ENCODE measurements at regions not wholly inside any gene's neighbourhood (a gene's known extent, or its start where the extent isn't known, plus 50 kb on each side); places are given as distances from the start of the nearest gene placed in this dataset.

- peak; percentile 92 for DNase-seq (ENCODE audit: low read depth)
- Histone ChIP-seq H3K9ac (ENCODE audit: low read length) (no peak overlapping the region), H3K4me3 (ENCODE audit: low read length) (no peak overlapping the region), H3K9me3 (ENCODE audit: control insufficient read depth, low read length) (peaks cover 6% of the 10 kb centered on the region), H3K4me1 (ENCODE audit: control insufficient read depth, insufficient read depth, low read length) (peaks cover 48% of the 10 kb centered on the region), H3K36me3 (ENCODE audit: control insufficient read depth, insufficient read depth, low read length, severe bottlenecking) (no peaks in the 10 kb centered on the region), H3K27me3 (replicated peaks; ENCODE audit: control insufficient read depth, insufficient read depth, low read length) (no peaks in the 10 kb centered on the region)
Observed at GRCh38 chr18:22467760-22468553, 50.2 kb upstream of the CTAGE1 start.

GRCh38 chr18:22468554-22468891, 50.8 kb upstream of the CTAGE1 start:
- peaks cover 6% of the 10 kb centered on the region for H3K9me3 ChIP-seq (ENCODE audit: control insufficient read depth, low read length)
- H3K27me3 ChIP-seq (replicated peaks; ENCODE audit: control insufficient read depth, insufficient read depth, low read length): no peaks in the 10 kb centered on the region
- no peak overlapping the region for H3K9ac ChIP-seq (ENCODE audit: low read length)
- H3K4me1 ChIP-seq (ENCODE audit: control insufficient read depth, insufficient read depth, low read length): peaks cover 48% of the 10 kb centered on the region
- no peaks in the 10 kb centered on the region for H3K36me3 ChIP-seq (ENCODE audit: control insufficient read depth, insufficient read depth, low read length, severe bottlenecking)
- H3K4me3 ChIP-seq (ENCODE audit: low read length): no peak overlapping the region
- DNase-seq (ENCODE audit: low read depth): no peak

- H3K9ac ChIP-seq (ENCODE audit: low read length): no peak overlapping the region
- no peak overlapping the region for H3K4me3 ChIP-seq (ENCODE audit: low read length)
- peak; percentile 45 for DNase-seq (ENCODE audit: low read depth)
- H3K27me3 ChIP-seq (replicated peaks; ENCODE audit: control insufficient read depth, insufficient read depth, low read length): no peaks in the 10 kb centered on the region
- H3K9me3 ChIP-seq (ENCODE audit: control insufficient read depth, low read length): peaks cover 6% of the 10 kb centered on the region
- H3K4me1 ChIP-seq (ENCODE audit: control insufficient read depth, insufficient read depth, low read length): peaks cover 48% of the 10 kb centered on the region
- no peaks in the 10 kb centered on the region for H3K36me3 ChIP-seq (ENCODE audit: control insufficient read depth, insufficient read depth, low read length, severe bottlenecking)
Observed at GRCh38 chr18:22469061-22469734, 51.5 kb upstream of the CTAGE1 start.

- Histone ChIP-seq H3K4me1 (ENCODE audit: control insufficient read depth, insufficient read depth, low read length) (peaks cover 48% of the 10 kb centered on the region), H3K9me3 (ENCODE audit: control insufficient read depth, low read length) (peaks cover 6% of the 10 kb centered on the region), H3K4me3 (ENCODE audit: low read length) (no peak overlapping the region), H3K9ac (ENCODE audit: low read length) (no peak overlapping the region), H3K36me3 (ENCODE audit: control insufficient read depth, insufficient read depth, low read length, severe bottlenecking) (no peaks in the 10 kb centered on the region), H3K27me3 (replicated peaks; ENCODE audit: control insufficient read depth, insufficient read depth, low read length) (no peaks in the 10 kb centered on the region)
- no peak for DNase-seq (ENCODE audit: low read depth)
Observed at GRCh38 chr18:22469926-22470247, 52.2 kb upstream of the CTAGE1 start.

- H3K9me3 ChIP-seq (ENCODE audit: control insufficient read depth, low read length): peaks cover 6% of the 10 kb centered on the region
- no peaks in the 10 kb centered on the region for H3K27me3 ChIP-seq (replicated peaks; ENCODE audit: control insufficient read depth, insufficient read depth, low read length)
- DNase-seq (ENCODE audit: low read depth): peak; percentile 64
- peak overlapping the region; percentile 39 for H3K9ac ChIP-seq (ENCODE audit: low read length)
- no peaks in the 10 kb centered on the region for H3K36me3 ChIP-seq (ENCODE audit: control insufficient read depth, insufficient read depth, low read length, severe bottlenecking)
- no peak overlapping the region for H3K4me3 ChIP-seq (ENCODE audit: low read length)
- peaks cover 48% of the 10 kb centered on the region for H3K4me1 ChIP-seq (ENCODE audit: control insufficient read depth, insufficient read depth, low read length)
Observed at GRCh38 chr18:22470248-22471235, 52.8 kb upstream of the CTAGE1 start.

- Histone ChIP-seq H3K9ac (ENCODE audit: low read length) (peak overlapping the region; percentile 39), H3K27me3 (replicated peaks; ENCODE audit: control insufficient read depth, insufficient read depth, low read length) (no peaks in the 10 kb centered on the region), H3K4me1 (ENCODE audit: control insufficient read depth, insufficient read depth, low read length) (peaks cover 38% of the 10 kb centered on the region), H3K9me3 (ENCODE audit: control insufficient read depth, low read length) (peaks cover 6% of the 10 kb centered on the region), H3K36me3 (ENCODE audit: control insufficient read depth, insufficient read depth, low read length, severe bottlenecking) (no peaks in the 10 kb centered on the region), H3K4me3 (ENCODE audit: low read length) (peak overlapping the region; percentile 7)
- DNase-seq (ENCODE audit: low read depth): peak; percentile 39
Observed at GRCh38 chr18:22471546-22472131, 53.9 kb upstream of the CTAGE1 start.

- no peaks in the 10 kb centered on the region for H3K27me3 ChIP-seq (replicated peaks; ENCODE audit: control insufficient read depth, insufficient read depth, low read length)
- no peak overlapping the region for H3K9ac ChIP-seq (ENCODE audit: low read length)
- peaks cover 4% of the 10 kb centered on the region for H3K9me3 ChIP-seq (ENCODE audit: control insufficient read depth, low read length)
- H3K36me3 ChIP-seq (ENCODE audit: control insufficient read depth, insufficient read depth, low read length, severe bottlenecking): no peaks in the 10 kb centered on the region
- DNase-seq (ENCODE audit: low read depth): no peak
- peaks cover 22% of the 10 kb centered on the region for H3K4me1 ChIP-seq (ENCODE audit: control insufficient read depth, insufficient read depth, low read length)
- no peak overlapping the region for H3K4me3 ChIP-seq (ENCODE audit: low read length)
Observed at GRCh38 chr18:22473366-22473765, 55.7 kb upstream of the CTAGE1 start.

- Histone ChIP-seq H3K9me3 (ENCODE audit: control insufficient read depth, low read length) (no peaks in the 10 kb centered on the region), H3K9ac (ENCODE audit: low read length) (no peak overlapping the region), H3K27me3 (replicated peaks; ENCODE audit: control insufficient read depth, insufficient read depth, low read length) (no peaks in the 10 kb centered on the region), H3K36me3 (ENCODE audit: control insufficient read depth, insufficient read depth, low read length, severe bottlenecking) (no peaks in the 10 kb centered on the region), H3K4me3 (ENCODE audit: low read length) (no peak overlapping the region), H3K4me1 (ENCODE audit: control insufficient read depth, insufficient read depth, low read length) (peaks cover 19% of the 10 kb centered on the region)
- DNase-seq (ENCODE audit: low read depth): no peak
Observed at GRCh38 chr18:22475426-22476100, 57.8 kb upstream of the CTAGE1 start.

GRCh38 chr18:22477222-22477621, 59.5 kb upstream of the CTAGE1 start:
- Histone ChIP-seq H3K4me1 (ENCODE audit: control insufficient read depth, insufficient read depth, low read length) (peaks cover 3% of the 10 kb centered on the region), H3K9ac (ENCODE audit: low read length) (no peak overlapping the region), H3K36me3 (ENCODE audit: control insufficient read depth, insufficient read depth, low read length, severe bottlenecking) (no peaks in the 10 kb centered on the region), H3K27me3 (replicated peaks; ENCODE audit: control insufficient read depth, insufficient read depth, low read length) (no peaks in the 10 kb centered on the region), H3K9me3 (ENCODE audit: control insufficient read depth, low read length) (no peaks in the 10 kb centered on the region), H3K4me3 (ENCODE audit: low read length) (no peak overlapping the region)
- DNase-seq (ENCODE audit: low read depth): no peak

GRCh38 chr18:22482948-22483347, 65.2 kb upstream of the CTAGE1 start:
- H3K9ac ChIP-seq (ENCODE audit: low read length): no peak overlapping the region
- H3K27me3 ChIP-seq (replicated peaks; ENCODE audit: control insufficient read depth, insufficient read depth, low read length): no peaks in the 10 kb centered on the region
- no peak overlapping the region for H3K4me3 ChIP-seq (ENCODE audit: low read length)
- no peaks in the 10 kb centered on the region for H3K36me3 ChIP-seq (ENCODE audit: control insufficient read depth, insufficient read depth, low read length, severe bottlenecking)
- DNase-seq (ENCODE audit: low read depth): no peak
- peaks cover 33% of the 10 kb centered on the region for H3K4me1 ChIP-seq (ENCODE audit: control insufficient read depth, insufficient read depth, low read length)
- no peaks in the 10 kb centered on the region for H3K9me3 ChIP-seq (ENCODE audit: control insufficient read depth, low read length)
